Endothelial cell of umbilical vein (primary cell): ENCODE measurements at regions not wholly inside any gene's neighbourhood (a gene's known extent, or its start where the extent isn't known, plus 50 kb on each side); places are given as distances from the start of the nearest gene placed in this dataset.

Experiments
- BruUV-seq: library from RNA; stranded (reverse); fragments of 400-500 nt; replicated peaks from 2 replicates; lab custom pipeline; 2021; lab: Mats Ljungman, UMichigan
- CTCF ChIA-PET: fragments of 300-600, 350-600 bp; sonication (Branson Sonifier 250); formaldehyde crosslinking; loops from one replicate; lab custom pipeline; 2021; ENCODE audit warnings: antibody characterized with exemption, inconsistent platforms; lab: Charles Lee
- POLR2A ChIA-PET: fragments of 300-600, 350-600 bp; sonication (Branson Sonifier 250); formaldehyde crosslinking; loops from one replicate; lab custom pipeline; 2021; ENCODE audit warnings: antibody characterized with exemption, inconsistent platforms; lab: Charles Lee
- DNase-seq: peaks from one replicate; pipeline ENCODE4 v3.0.0-alpha.2; 2011; ENCODE audit warnings: low read depth, low spot score
- FAIRE-seq: peaks from 2 replicates; lab custom pipeline; 2011; peaks lifted over from hg19 to GRCh38; lab: Jason Lieb, UNC
- H2AFZ ChIP-seq: 2 replicates; pipeline ENCODE4 v1.6.0; 2012; ENCODE audit warnings: low read depth, low read length, control low read depth, inconsistent platforms
- H3K27ac ChIP-seq: 2 replicates; pipeline ENCODE4 v1.5.1; 2011; ENCODE audit warnings: low read depth, mild to moderate bottlenecking, control low read depth, low read length, moderate library complexity; ENCODE audit not compliant: insufficient read depth
- H3K27me3 ChIP-seq, 2 experiments: 2 replicates each; pipeline versions ENCODE4 v1.6.0 to v1.6.1; 2011; ENCODE audit warnings: low read length in 2 of 2, mixed read lengths in 1 of 2; ENCODE audit not compliant: control insufficient read depth in 2 of 2, insufficient read depth in 2 of 2
- H3K36me3 ChIP-seq, 2 experiments: 2 replicates in 1 of 2; 3 replicates in 1 of 2; pipeline ENCODE4 v1.5.1; 2011; ENCODE audit warnings: low read length in 2 of 2, mild to moderate bottlenecking in 1 of 2, moderate library complexity in 1 of 2; ENCODE audit not compliant: control insufficient read depth in 2 of 2, insufficient read depth in 2 of 2; ENCODE audit errors: extremely low read depth in 1 of 2
- H3K4me1 ChIP-seq: 3 replicates; pipeline ENCODE4 v1.5.1; 2011; ENCODE audit warnings: mild to moderate bottlenecking, low read length; ENCODE audit not compliant: control insufficient read depth, insufficient read depth; ENCODE audit errors: extremely low read depth
- H3K4me2 ChIP-seq: 2 replicates; pipeline ENCODE4 v1.6.1; 2011; ENCODE audit warnings: low read length, control low read depth, mixed read lengths; ENCODE audit not compliant: insufficient read depth
- H3K4me3 ChIP-seq, 3 experiments: fragments of 200-600 bp in 1 of 3; sonication (generic), shearing (Covaris generic) in 1 of 3; replicated peaks in 1 of 3; 2 replicates each; pipeline ENCODE4 v1.5.1; 2011 to 2016; ENCODE audit warnings: control low read depth in 3 of 3, low read length in 3 of 3, mild to moderate bottlenecking in 2 of 3, inconsistent platforms in 1 of 3, low read depth in 1 of 3, moderate library complexity in 1 of 3; ENCODE audit not compliant: insufficient read depth in 1 of 3
- H3K79me2 ChIP-seq: 2 replicates; pipeline ENCODE4 v1.6.0; 2012; ENCODE audit warnings: low read length, inconsistent platforms; ENCODE audit not compliant: control insufficient read depth, insufficient read depth
- H3K9ac ChIP-seq: replicated peaks from 2 replicates; pipeline ENCODE3; 2011; ENCODE audit warnings: low read length, control low read depth; ENCODE audit not compliant: insufficient read depth; ENCODE audit errors: extremely low read depth
- H3K9me1 ChIP-seq: replicated peaks from 3 replicates; pipeline ENCODE4 v1.6.0; 2011; ENCODE audit warnings: mild to moderate bottlenecking, low read length; ENCODE audit not compliant: control insufficient read depth, insufficient read depth; ENCODE audit errors: extremely low read depth
- H3K9me3 ChIP-seq: replicated peaks from 2 replicates; pipeline ENCODE4 v1.5.1; 2012; ENCODE audit warnings: low read length, inconsistent platforms; ENCODE audit not compliant: control insufficient read depth, insufficient read depth
- H4K20me1 ChIP-seq: replicated peaks from 2 replicates; pipeline ENCODE3; 2011; ENCODE audit warnings: mild to moderate bottlenecking, low read length; ENCODE audit not compliant: control insufficient read depth, insufficient read depth; ENCODE audit errors: extremely low read depth
- CTCF ChIP-seq, 2 donors: IDR thresholded peaks; 1 replicate in 1 of 2; 2 replicates in 1 of 2; pipeline ENCODE4 v1.5.1; 2011; ENCODE audit warnings: low read length in 2 of 2, mild to moderate bottlenecking in 2 of 2, moderate library complexity in 2 of 2, control low read depth in 1 of 2, inconsistent platforms in 1 of 2, low read depth in 1 of 2; ENCODE audit not compliant: insufficient read depth in 1 of 2; ENCODE audit errors: extremely low read depth in 1 of 2
- EZH2 ChIP-seq: IDR thresholded peaks from 2 replicates; pipeline ENCODE4 v1.6.1; 2012; ENCODE audit warnings: borderline replicate concordance, low read depth, mild to moderate bottlenecking, moderate library complexity, low read length, inconsistent platforms; ENCODE audit not compliant: severe bottlenecking
- FOS ChIP-seq: IDR thresholded peaks from 2 replicates; pipeline ENCODE4 v1.6.1; 2011; ENCODE audit warnings: mild to moderate bottlenecking, low read length, moderate library complexity, borderline replicate concordance; ENCODE audit not compliant: insufficient read depth
- JUN ChIP-seq: IDR thresholded peaks from 2 replicates; pipeline ENCODE4 v1.6.1; 2011; ENCODE audit warnings: borderline replicate concordance, low read depth; ENCODE audit not compliant: insufficient read length, insufficient read depth
- MAX ChIP-seq: IDR thresholded peaks from 2 replicates; pipeline ENCODE4 v1.6.1; 2011; ENCODE audit not compliant: insufficient read depth, insufficient read length
- POLR2A ChIP-seq: IDR thresholded peaks from 2 replicates; pipeline ENCODE4 v1.6.1; 2012; ENCODE audit warnings: low read depth, mild to moderate bottlenecking, control low read depth, low read length
- POLR2AphosphoS5 ChIP-seq: IDR thresholded peaks from 2 replicates; pipeline ENCODE4 v1.6.1; 2012; ENCODE audit warnings: low read depth, mild to moderate bottlenecking, control low read depth, low read length, moderate library complexity; ENCODE audit not compliant: insufficient read depth
- dilution Hi-C: fragments of 300-500 bp; cut with MboI; formaldehyde crosslinking; loops from one replicate; pipeline ENCODE4 v1.15.0; 2019; ENCODE audit warnings: low sequenced_read_pairs; ENCODE audit not compliant: extremely low pct_ligation_motif_present
- intact Hi-C: fragments of 100-400 bp; cut with micrococcal nuclease; formaldehyde crosslinking; loops from one replicate; pipeline ENCODE4 v1.10.0; 2022

GRCh38 chr10:53109320-53109719 lies 336.7 kb upstream of the MBL2 start:
- dilution Hi-C loops (no loop called here), intact Hi-C loops (no loop called here)
- FAIRE-seq (no peak), DNase-seq (no peak)
- Histone ChIP-seq H3K9ac (no peak overlapping the region), H4K20me1 (no peaks in the 10 kb centered on the region), H3K9me3 (no peaks in the 10 kb centered on the region), H3K36me3 (no peaks in the 10 kb centered on the region), H3K27ac (no peak overlapping the region), H2AFZ (no peak overlapping the region), H3K4me1 (no peaks in the 10 kb centered on the region), H3K79me2 (no peaks in the 10 kb centered on the region), H3K4me2 (no peak overlapping the region), H3K9me1 (no peaks in the 10 kb centered on the region), H3K4me3 (no peak overlapping the region), H3K27me3 (no peaks in the 10 kb centered on the region)
- ChIA-PET CTCF (no interaction called here), POLR2A (no interaction called here)
- BruUV-seq = no TSS peak
- TF ChIP-seq FOS (no peak), MAX (no peak), EZH2 (no peak), CTCF (IDR thresholded peaks at IDR 0.05; ENCODE audit: extremely low read depth in 1 of 2, insufficient read depth in 1 of 2, low read depth in 1 of 2, low read length in 2 of 2) (no peak)

- no peak for TF ChIP-seq POLR2AphosphoS5
- TF ChIP-seq POLR2A = no peak
- no peak for TF ChIP-seq FOS
- no peak for TF ChIP-seq MAX
- no peak for TF ChIP-seq JUN
- no peak for TF ChIP-seq EZH2
- ChIA-PET CTCF (no interaction called here), POLR2A (no interaction called here)
- Histone ChIP-seq H3K79me2 (no peaks in the 10 kb centered on the region), H3K9ac (no peak overlapping the region), H3K4me1 (no peaks in the 10 kb centered on the region), H3K36me3 (no peaks in the 10 kb centered on the region), H3K9me1 (no peaks in the 10 kb centered on the region), H2AFZ (no peak overlapping the region), H3K4me2 (no peak overlapping the region), H3K4me3 (no peak overlapping the region), H3K27me3 (no peaks in the 10 kb centered on the region), H4K20me1 (no peaks in the 10 kb centered on the region), H3K9me3 (no peaks in the 10 kb centered on the region), H3K27ac (no peak overlapping the region)
- DNase-seq (no peak), FAIRE-seq (no peak)
- dilution Hi-C loops (no loop called here), intact Hi-C loops (no loop called here)
- no TSS peak for BruUV-seq
Measured at GRCh38 chr10:53108317-53108934, 335.8 kb upstream of the MBL2 start.
